GM21576 (cell line): ENCODE measurements at regions not wholly inside any gene's neighbourhood (a gene's known extent, or its start where the extent isn't known, plus 50 kb on each side); places are given as distances from the start of the nearest gene placed in this dataset.

Experiments used
- ATAC-seq: cut with Tn5 transposase; IDR thresholded peaks from one replicate; pipeline ENCODE4 v1.9.1; 2021; ENCODE audit warnings: mild to moderate bottlenecking, moderate library complexity; ENCODE audit not compliant: unreplicated experiment

GRCh38 chr3:163878396-163878795, 1199.9 kb downstream of the SI start:
- no peak for ATAC-seq

GRCh38 chr3:163877805-163878204, 1200.5 kb downstream of the SI start:
- no peak for ATAC-seq

DNA sequence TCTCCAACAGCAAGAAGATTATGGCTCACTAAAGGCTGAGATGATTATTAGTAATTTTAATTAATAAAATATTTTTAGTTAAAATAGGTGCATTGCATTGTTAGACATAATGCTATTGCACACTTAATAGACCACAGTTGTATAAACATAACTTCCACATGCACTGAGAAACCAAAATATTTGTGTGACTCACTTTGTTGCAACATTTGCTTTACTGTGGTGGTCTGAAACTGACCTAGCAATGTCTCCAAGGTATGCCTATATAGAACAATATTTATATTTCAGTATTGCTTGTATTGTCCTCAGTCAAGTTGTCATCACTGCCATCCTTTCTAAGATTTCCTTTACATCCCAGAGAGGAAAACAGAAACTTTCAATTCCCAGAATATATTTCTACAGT, 1215.2 kb downstream of the SI start:
- ATAC-seq: no peak

GRCh38 chr3:163852233-163852632, 1226.1 kb downstream of the SI start:
- ATAC-seq: no peak

DNA sequence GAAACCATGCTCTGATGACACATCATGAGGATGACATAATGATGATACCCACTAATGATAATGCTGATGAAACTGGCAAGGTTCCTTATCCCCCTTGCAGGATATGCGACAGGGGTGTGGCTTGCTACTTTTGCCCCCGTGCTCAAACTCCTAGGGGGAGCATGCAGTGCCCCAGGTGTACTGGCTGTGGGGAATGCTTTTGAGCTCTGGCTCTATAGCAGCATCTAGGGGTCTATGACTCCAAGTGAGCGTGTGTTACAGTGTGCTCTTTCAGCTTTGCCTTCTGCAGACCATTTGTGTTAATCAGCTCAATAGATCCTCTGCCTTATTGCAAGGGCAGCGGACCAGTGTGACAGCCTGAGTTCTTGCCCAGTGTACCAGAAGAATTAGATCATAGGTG, 1239.5 kb downstream of the SI start:
- no peak for ATAC-seq

- no peak for ATAC-seq
Measured at GRCh38 chr3:163832547-163832946, 1245.7 kb downstream of the SI start.

GRCh38 chr3:163821841-163822240, 1256.5 kb downstream of the SI start:
- ATAC-seq: no peak

- ATAC-seq: no peak
Measured at GRCh38 chr3:163817015-163817414, 1261.3 kb downstream of the SI start.

- ATAC-seq: no peak
Measured at GRCh38 chr3:163813935-163814334, 1264.4 kb downstream of the SI start.

DNA sequence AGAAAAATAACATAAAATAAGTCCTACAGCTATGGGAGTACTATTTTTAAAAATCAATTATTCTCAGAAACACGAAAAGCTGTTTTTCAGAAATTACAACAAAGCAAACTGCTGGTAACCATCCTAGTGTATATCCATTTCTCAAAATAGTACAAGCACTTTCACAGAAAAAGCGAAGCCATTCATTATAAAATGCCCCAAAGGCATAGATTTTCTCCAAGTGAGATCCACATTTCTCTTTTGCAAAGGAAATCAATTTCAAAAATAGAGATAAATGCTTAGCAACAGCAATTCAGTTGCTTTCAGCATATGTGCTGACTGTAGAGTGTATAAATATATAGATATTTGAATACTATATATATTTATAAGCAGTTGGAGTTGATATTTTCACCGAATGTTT, 1266.3 kb downstream of the SI start:
- ATAC-seq: no peak

DNA sequence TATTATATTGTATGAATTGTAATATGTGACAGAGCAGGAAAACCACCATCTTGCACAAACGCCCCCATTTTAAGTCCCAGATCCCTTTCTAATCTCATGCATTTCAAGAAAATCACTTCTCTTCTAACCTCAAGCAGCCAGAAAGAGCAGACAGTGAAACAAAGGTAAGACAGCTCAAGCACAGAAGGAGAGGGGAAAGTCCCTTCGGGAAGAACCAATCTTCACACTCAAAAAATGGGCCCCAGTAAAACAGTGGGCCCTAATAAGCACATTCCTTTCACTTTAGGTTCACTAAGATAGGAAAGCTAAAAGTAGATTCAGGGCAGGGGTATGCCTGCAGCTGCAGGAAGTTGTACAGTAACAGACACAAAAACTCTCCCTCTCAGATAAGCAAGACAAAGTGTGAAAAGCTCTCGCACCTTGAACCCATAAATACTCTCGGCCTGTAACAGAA, 1268.7 kb downstream of the SI start:
- no peak for ATAC-seq

- no peak for ATAC-seq
Measured at GRCh38 chr3:163786416-163786815, 1291.9 kb downstream of the SI start.

DNA sequence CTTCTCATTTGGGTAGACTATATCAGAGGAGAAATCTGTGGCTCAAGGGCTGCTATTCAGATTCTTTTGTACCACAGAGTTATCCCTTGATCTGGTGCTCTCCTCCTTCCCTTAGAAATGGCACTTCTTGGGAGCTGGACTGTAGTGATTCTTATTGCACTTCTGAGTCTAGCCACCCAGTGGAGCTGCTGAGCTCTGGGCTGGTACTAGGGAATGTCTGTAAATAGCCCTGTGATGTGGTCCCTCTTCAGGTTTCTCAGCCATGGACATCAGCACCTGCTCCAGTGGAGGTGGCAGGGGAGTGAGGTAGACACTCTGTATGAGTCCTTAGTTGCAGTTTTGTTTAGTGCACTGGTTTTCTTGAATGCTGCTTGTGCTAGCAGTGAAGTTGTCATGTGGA, 1292.6 kb downstream of the SI start:
- ATAC-seq: no peak

- no peak for ATAC-seq
Measured at GRCh38 chr3:163779396-163780344, 1298.6 kb downstream of the SI start.

DNA sequence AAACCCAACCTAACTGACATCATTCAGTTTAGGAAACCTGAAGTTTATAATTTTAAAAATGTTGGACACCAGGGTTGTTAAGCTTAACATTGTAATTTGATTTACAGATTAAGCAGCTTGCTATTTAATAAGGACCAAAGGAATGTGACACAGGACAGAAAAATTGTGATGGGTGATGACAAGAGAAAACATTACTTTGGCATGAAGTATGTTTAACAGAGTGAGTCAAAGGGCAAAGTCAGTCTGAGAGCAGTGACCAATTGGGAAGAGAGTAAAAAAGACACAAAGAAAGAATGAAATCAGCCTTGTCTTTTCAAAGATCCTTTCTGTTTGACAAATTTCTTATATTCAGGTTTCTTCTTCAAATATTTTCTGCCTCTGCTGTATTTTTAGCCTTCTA, 1301.6 kb downstream of the SI start:
- ATAC-seq: no peak

- no peak for ATAC-seq
Measured at GRCh38 chr3:163773136-163773535, 1305.2 kb downstream of the SI start.

DNA sequence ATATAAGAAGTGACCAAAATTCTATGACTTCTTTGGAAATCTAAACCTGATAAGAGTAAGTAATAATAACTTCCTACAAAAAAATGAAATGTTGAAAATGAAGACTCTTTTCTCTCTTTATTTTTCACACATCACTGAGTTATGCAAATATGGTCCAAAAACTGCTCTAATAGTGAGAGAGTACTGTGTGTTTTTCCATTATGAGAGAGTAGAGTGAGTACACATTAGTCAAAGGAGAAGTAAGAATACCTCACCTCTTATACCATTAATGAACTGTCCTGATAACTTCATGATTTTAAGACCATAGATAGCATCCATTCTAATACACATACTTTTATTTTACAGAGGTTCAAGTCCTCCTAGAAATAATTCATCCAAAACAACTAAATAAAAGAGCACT, 1310.2 kb downstream of the SI start:
- ATAC-seq: no peak

GRCh38 chr3:163766112-163766511, 1312.2 kb downstream of the SI start:
- ATAC-seq: no peak

DNA sequence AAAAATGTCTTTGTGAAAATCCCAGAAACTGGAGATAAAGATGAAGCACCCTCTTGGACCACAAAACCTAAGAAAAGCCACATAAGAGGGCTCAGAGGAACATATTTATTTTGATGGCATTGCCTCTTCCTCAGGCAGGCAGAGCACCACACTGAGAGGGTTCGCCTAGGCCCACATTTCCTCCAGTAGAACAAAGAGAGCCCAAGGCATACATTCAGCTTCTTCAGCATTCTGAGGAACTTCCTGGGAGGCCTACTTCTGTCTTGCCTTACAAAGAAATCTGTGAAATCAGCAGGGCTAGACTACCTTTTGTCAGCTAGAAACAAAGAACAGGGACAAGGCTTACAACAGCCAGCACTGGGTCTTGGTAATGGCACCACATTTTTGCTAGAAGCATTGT, 1325.3 kb downstream of the SI start:
- ATAC-seq: no peak

- no peak for ATAC-seq
Measured at GRCh38 chr3:163745204-163745603, 1333.1 kb downstream of the SI start.

- no peak for ATAC-seq
Measured at GRCh38 chr3:163735394-163735793, 1342.9 kb downstream of the SI start.

DNA sequence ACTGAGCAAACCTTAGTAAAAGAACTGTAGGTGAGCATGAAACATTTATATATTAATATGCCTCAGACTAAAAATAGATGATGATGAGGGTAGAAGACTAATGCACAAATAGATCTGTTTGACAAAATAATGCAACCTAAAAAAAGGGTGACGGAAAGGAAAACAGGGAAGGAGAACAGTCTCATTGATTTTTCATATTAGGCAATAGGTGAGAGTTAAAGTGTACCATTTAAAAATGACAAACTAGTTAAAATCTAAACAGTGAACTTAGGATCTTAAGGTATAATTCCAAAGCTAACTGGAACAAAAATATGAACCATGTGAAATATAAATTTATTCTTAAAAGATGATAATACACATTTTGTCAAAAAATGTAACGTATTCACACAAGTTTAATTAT, 1347.6 kb downstream of the SI start:
- no peak for ATAC-seq

GRCh38 chr3:163726125-163726524, 1352.2 kb downstream of the SI start:
- no peak for ATAC-seq
